RWPE1 (cell line): ENCODE measurements at regions not wholly inside any gene's neighbourhood (a gene's known extent, or its start where the extent isn't known, plus 50 kb on each side); places are given as distances from the start of the nearest gene placed in this dataset.
A peak's percentile ranks its signal among the peaks of the same experiment; 100 is the strongest.

ENCODE experiments used
- CTCF ChIA-PET: fragments of 350-600 bp; sonication (Branson Sonifier 250); formaldehyde crosslinking; extraction: SDS; loops from one replicate; lab custom pipeline; 2021; lab: Yijun Ruan, JAX
- POLR2A ChIA-PET: fragments of 400-600 bp; formaldehyde crosslinking; extraction: SDS; loops from one replicate; lab custom pipeline; 2020; ENCODE audit warnings: antibody characterized with exemption; ENCODE audit not compliant: low non-redundant PET; lab: Yijun Ruan, JAX
- DNase-seq: peaks from one replicate; pipeline ENCODE4 v3.0.0; 2012; ENCODE audit warnings: low spot score
- H3K27ac ChIP-seq: fragments of 450-650 bp; 2 replicates; pipeline ENCODE4 v1.5.1; 2017
- CTCF ChIP-seq: fragments of 450-650 bp; conservative IDR thresholded peaks from 2 replicates; pipeline ENCODE4 v1.5.1; 2017; ENCODE audit warnings: low read depth, mild to moderate bottlenecking

GRCh38 chr12:103247531-103247930, 248.2 kb downstream of the C12orf42 start:
- DNase-seq = peak; percentile 1
- CTCF ChIA-PET = interaction anchor here (0.6 kb wide), 1 partner anchor 734 kb away, joined by 3 read pairs; no protein-coding TSS in a partner anchor
- no peak overlapping the region for H3K27ac ChIP-seq
- TF ChIP-seq CTCF = no peak
- POLR2A ChIA-PET = no interaction called here

GRCh38 chr12:103249607-103250006, 246.2 kb downstream of the C12orf42 start:
- DNase-seq = no peak
- POLR2A ChIA-PET = no interaction called here
- CTCF ChIA-PET = interaction anchor here (0.6 kb wide), 1 partner anchor 13 kb away, joined by 3 read pairs; no protein-coding TSS in a partner anchor
- no peak for TF ChIP-seq CTCF
- H3K27ac ChIP-seq = no peak overlapping the region

GRCh38 chr12:103250487-103250886, 245.3 kb downstream of the C12orf42 start:
- H3K27ac ChIP-seq = no peak overlapping the region
- TF ChIP-seq CTCF = no peak
- ChIA-PET POLR2A (no interaction called here), CTCF (interaction anchor here (0.6 kb wide), 1 partner anchor 14 kb away, joined by 3 read pairs; no protein-coding TSS in a partner anchor)
- no peak for DNase-seq
